GM12878 (cell line): ENCODE measurements at regions not wholly inside any gene's neighbourhood (a gene's known extent, or its start where the extent isn't known, plus 50 kb on each side); places are given as distances from the start of the nearest gene placed in this dataset.

ENCODE experiments used
- ATAC-seq: fragments of 200-7000 bp; cut with Tn5 transposase; 3 replicates; pipeline ENCODE4 v1.9.1; 2020; ENCODE audit warnings: mild to moderate bottlenecking, moderate library complexity
- BruUV-seq: library from RNA; stranded (reverse); fragments of 400-500 nt; replicated peaks from 2 replicates; lab custom pipeline; 2021; lab: Mats Ljungman, UMichigan
- CTCF ChIA-PET: fragments of 300-600 bp; sonication (Branson Sonifier 250); formaldehyde crosslinking; extraction: SDS; loops from one replicate; lab custom pipeline; 2021; ENCODE audit warnings: inconsistent platforms; lab: Yijun Ruan, JAX
- POLR2A ChIA-PET: fragments of 350-600 bp; formaldehyde crosslinking; extraction: SDS; loops from one replicate; lab custom pipeline; 2021; ENCODE audit warnings: inconsistent platforms; lab: Charles Lee
- RAD21 ChIA-PET: fragments of 300-600 bp; sonication (Branson Sonifier 250); formaldehyde crosslinking; loops from one replicate; lab custom pipeline; 2023; ENCODE audit warnings: antibody characterized with exemption; ENCODE audit not compliant: unreplicated experiment; lab: Charles Lee
- SMC1A ChIA-PET: fragments of 300-600 bp; sonication (Branson Sonifier 250); formaldehyde crosslinking; loops from one replicate; lab custom pipeline; 2023; ENCODE audit not compliant: unreplicated experiment, uncharacterized antibody; lab: Charles Lee
- DNase-seq: peaks from one replicate; pipeline ENCODE4 v3.0.0-alpha.2; 2011; ENCODE audit warnings: low read depth, low spot score
- FAIRE-seq: peaks from 3 replicates; lab custom pipeline; 2011; peaks lifted over from hg19 to GRCh38; lab: Jason Lieb, UNC
- H2AFZ ChIP-seq: 2 replicates; pipeline ENCODE4 v1.6.0; 2011; ENCODE audit warnings: low read depth, low read length, control low read depth; ENCODE audit not compliant: control insufficient read depth
- H3K27ac ChIP-seq: 2 replicates; pipeline ENCODE4 v1.5.1; 2011; ENCODE audit warnings: control low read depth; ENCODE audit not compliant: control insufficient read depth, insufficient read depth
- H3K27me3 ChIP-seq, 2 experiments: replicated peaks in 1 of 2; 2 replicates each; pipeline versions ENCODE4 v1.6.0 to v1.6.1; 2011; ENCODE audit warnings: low read length in 1 of 2; ENCODE audit not compliant: control insufficient read depth in 2 of 2, insufficient read depth in 2 of 2
- H3K36me3 ChIP-seq, 2 experiments: 2 replicates each; pipeline ENCODE4 v1.5.1; 2011; ENCODE audit warnings: low read length in 1 of 2; ENCODE audit not compliant: control insufficient read depth in 2 of 2, insufficient read depth in 2 of 2
- H3K4me1 ChIP-seq: 2 replicates; pipeline ENCODE4 v1.6.1; 2011; ENCODE audit warnings: mild to moderate bottlenecking, low read length, moderate library complexity, mixed read lengths; ENCODE audit not compliant: control insufficient read depth, insufficient read depth
- H3K4me2 ChIP-seq: 2 replicates; pipeline ENCODE4 v1.6.0; 2011; ENCODE audit warnings: control low read depth; ENCODE audit not compliant: control insufficient read depth, insufficient read depth
- H3K4me3 ChIP-seq: fragments of 200-600 bp; sonication (generic); 2 replicates; pipeline ENCODE4 v1.5.1; 2016
- H3K79me2 ChIP-seq: 2 replicates; pipeline ENCODE4 v1.6.0; 2011; ENCODE audit warnings: low read length; ENCODE audit not compliant: control insufficient read depth, insufficient read depth
- H3K9ac ChIP-seq: 2 replicates; pipeline ENCODE4 v1.8.0; 2011; ENCODE audit warnings: low read length, control low read depth, mixed read lengths; ENCODE audit not compliant: control insufficient read depth, insufficient read depth
- H3K9me3 ChIP-seq: replicated peaks from 3 replicates; pipeline ENCODE4 v1.5.1; 2011; ENCODE audit warnings: mild to moderate bottlenecking, low read length; ENCODE audit not compliant: control insufficient read depth, insufficient read depth
- H4K20me1 ChIP-seq: 2 replicates; pipeline ENCODE4 v1.6.0; 2011; ENCODE audit not compliant: control insufficient read depth, insufficient read depth
- BHLHE40 ChIP-seq, 2 experiments: fragments of 450-650 bp in 1 of 2; IDR thresholded peaks; 2 replicates each; pipeline ENCODE4 v1.6.1; 2011 to 2017; ENCODE audit warnings: low read depth in 2 of 2, borderline replicate concordance in 1 of 2, improper control_type of control experiment in 1 of 2, low read length in 1 of 2, mild to moderate bottlenecking in 1 of 2
- E2F4 ChIP-seq: IDR thresholded peaks from 2 replicates; pipeline ENCODE4 v1.6.1; 2012; ENCODE audit warnings: low read depth, low read length, improper control_type of control experiment
- ETV6 ChIP-seq, 2 experiments: fragments of 450-650 bp in 1 of 2; IDR thresholded peaks in 1 of 2; conservative IDR thresholded peaks in 1 of 2; 2 replicates each; pipeline ENCODE4 v1.6.1; 2014; ENCODE audit warnings: antibody characterized with exemption in 1 of 2, borderline replicate concordance in 1 of 2, low read depth in 1 of 2, mild to moderate bottlenecking in 1 of 2, moderate library complexity in 1 of 2
- GATAD2B ChIP-seq: fragments of 450-650 bp; conservative IDR thresholded peaks from 2 replicates; pipeline ENCODE4 v1.6.1; 2017; ENCODE audit warnings: low read depth, mild to moderate bottlenecking, moderate library complexity
- HDGF ChIP-seq: fragments of 450-650 bp; IDR thresholded peaks from 2 replicates; pipeline ENCODE4 v1.6.1; 2016; ENCODE audit warnings: antibody characterized with exemption
- NFYB ChIP-seq: IDR thresholded peaks from 2 replicates; pipeline ENCODE4 v1.6.1; 2011; ENCODE audit warnings: low read depth, mild to moderate bottlenecking, low read length, improper control_type of control experiment, moderate library complexity; ENCODE audit not compliant: insufficient read depth
- SP1 ChIP-seq: IDR thresholded peaks from one replicate; pipeline ENCODE4 v1.6.1; 2011; ENCODE audit warnings: low read depth, low read length
- ZBED1 ChIP-seq: IDR thresholded peaks from 2 replicates; pipeline ENCODE4 v1.6.1; 2016; ENCODE audit warnings: borderline replicate concordance
- ZNF24 ChIP-seq: fragments of 450-650 bp; IDR thresholded peaks from 2 replicates; pipeline ENCODE4 v1.6.1; 2017; ENCODE audit warnings: antibody characterized with exemption, mild to moderate bottlenecking
- ZNF687 ChIP-seq: fragments of 450-650 bp; IDR thresholded peaks from 2 replicates; pipeline ENCODE4 v1.6.1; 2017; ENCODE audit warnings: mild to moderate bottlenecking, moderate library complexity
- WGBS: methylation state at CpG from one replicate; pipeline ENCODE4 v1.1.6; 2016; ENCODE audit warnings: low lambda C conversion rate; ENCODE audit not compliant: insufficient replicate concordance, insufficient coverage; ENCODE audit errors: missing lambda C conversion rate; 5-methylcytosine and 5-hydroxymethylcytosine counted together
- in situ Hi-C: fragments of 300-500 bp; cut with MboI; formaldehyde crosslinking; loops from 9 replicates; pipeline ENCODE4 v1.14.3; 2018; ENCODE audit warnings: mixed read lengths
- intact Hi-C: fragments of 100-400 bp; cut with micrococcal nuclease; formaldehyde crosslinking; loops from one replicate; pipeline ENCODE4 v1.14.2; 2022; ENCODE audit not compliant: unreplicated experiment
- TF ChIP-seq, protein P1 (sequence below): IDR thresholded peaks from 2 replicates; pipeline ENCODE4 v1.6.1; 2012; ENCODE audit warnings: low read depth, low read length, improper control_type of control experiment

- H3K4me3 ChIP-seq = no peak overlapping the region
- in situ Hi-C loops = no loop called here
- ChIA-PET CTCF (no interaction called here), RAD21 (no interaction called here), SMC1A (interaction anchor here (1.3 kb wide), 1 partner anchor 11 kb away, joined by 3 read pairs; no protein-coding TSS in a partner anchor), POLR2A (no interaction called here)
- H3K4me1 ChIP-seq = no peaks in the 10 kb centered on the region
- H3K27ac ChIP-seq = no peak overlapping the region
- 35% methylated on average over 12 of the region's 13 CpGs for WGBS
- no peak overlapping the region for H3K4me2 ChIP-seq
- BruUV-seq = no TSS peak
- no peaks in the 10 kb centered on the region; the same call in 2 of the 3 replicates for H3K9me3 ChIP-seq
- no peaks in the 10 kb centered on the region for H4K20me1 ChIP-seq
- H3K36me3 ChIP-seq = no peaks in the 10 kb centered on the region
- TF ChIP-seq ZBED1 = no peak
- TF ChIP-seq ETV6 (conservative IDR thresholded peaks at IDR 0.05 in 1 of 2, IDR thresholded peaks at IDR 0.05 in 1 of 2; ENCODE audit: borderline replicate concordance in 1 of 2, low read depth in 1 of 2) = no peak
- intact Hi-C loops = no loop called here
- no peak overlapping the region for H2AFZ ChIP-seq
- H3K9ac ChIP-seq = no peak overlapping the region
- DNase-seq (no peak), ATAC-seq (no peak), FAIRE-seq (no peak)
- no peaks in the 10 kb centered on the region for H3K79me2 ChIP-seq
- H3K27me3 ChIP-seq = no peaks in the 10 kb centered on the region
Measured at GRCh38 chr7:159237022-159237653, 92.5 kb upstream of the VIPR2 start.

GRCh38 chr7:159231017-159231416, 86.3 kb upstream of the VIPR2 start:
- Histone ChIP-seq H3K36me3 (no peaks in the 10 kb centered on the region), H3K27me3 (no peaks in the 10 kb centered on the region), H3K4me2 (no peak overlapping the region), H3K79me2 (no peaks in the 10 kb centered on the region), H3K27ac (no peak overlapping the region), H3K4me3 (no peak overlapping the region), H2AFZ (no peak overlapping the region), H3K4me1 (no peaks in the 10 kb centered on the region), H3K9me3 (no peaks in the 10 kb centered on the region; the same call in 2 of the 3 replicates), H4K20me1 (no peaks in the 10 kb centered on the region), H3K9ac (no peak overlapping the region)
- DNase-seq = no peak
- in situ Hi-C loops (no loop called here), intact Hi-C loops (no loop called here)
- ChIA-PET RAD21 (no interaction called here), SMC1A (no interaction called here), CTCF (no interaction called here), POLR2A (no interaction called here)
- ATAC-seq = no peak
- BruUV-seq = no TSS peak
- WGBS = 54% methylated on average over 33 of the region's 33 CpGs
- FAIRE-seq = no peak
- TF ChIP-seq BHLHE40 (IDR thresholded peaks at IDR 0.05; ENCODE audit: borderline replicate concordance in 1 of 2, low read depth in 2 of 2, low read length in 1 of 2) (no peak), ZNF687 (no peak), HDGF (no peak), SP1 (no peak), GATAD2B (no peak), E2F4 (no peak), NFYB (no peak), ZNF24 (no peak)
- TF ChIP-seq, protein P1, sequence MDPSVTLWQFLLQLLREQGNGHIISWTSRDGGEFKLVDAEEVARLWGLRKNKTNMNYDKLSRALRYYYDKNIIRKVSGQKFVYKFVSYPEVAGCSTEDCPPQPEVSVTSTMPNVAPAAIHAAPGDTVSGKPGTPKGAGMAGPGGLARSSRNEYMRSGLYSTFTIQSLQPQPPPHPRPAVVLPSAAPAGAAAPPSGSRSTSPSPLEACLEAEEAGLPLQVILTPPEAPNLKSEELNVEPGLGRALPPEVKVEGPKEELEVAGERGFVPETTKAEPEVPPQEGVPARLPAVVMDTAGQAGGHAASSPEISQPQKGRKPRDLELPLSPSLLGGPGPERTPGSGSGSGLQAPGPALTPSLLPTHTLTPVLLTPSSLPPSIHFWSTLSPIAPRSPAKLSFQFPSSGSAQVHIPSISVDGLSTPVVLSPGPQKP = no peak
